ENCODE measurements at regions not wholly inside any gene's neighbourhood (a gene's known extent, or its start where the extent isn't known, plus 50 kb on each side); places are given as distances from the start of the nearest gene placed in this dataset.

DNA sequence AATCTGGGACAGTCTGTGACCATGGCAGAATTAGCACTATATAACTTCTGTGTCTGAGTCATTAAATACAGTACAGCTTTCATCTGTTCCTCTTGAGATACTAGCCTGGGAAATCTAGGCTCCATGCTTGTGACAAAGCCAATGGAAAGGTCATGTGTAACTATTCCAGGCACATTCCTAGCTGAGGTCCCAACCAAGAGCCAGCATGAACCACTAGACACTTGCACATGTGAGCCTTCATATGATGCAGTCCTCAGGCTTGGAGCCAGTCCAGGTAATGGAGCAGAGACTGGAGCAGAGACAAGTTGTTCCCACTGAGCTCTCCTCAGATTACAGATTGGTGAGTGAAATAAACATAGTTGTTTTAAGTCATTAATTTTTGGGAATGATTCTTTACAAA is 412.4 kb upstream of the ZNF462 start:
- DNase-seq (no peak), ATAC-seq (ENCODE audit: insufficient read depth, low FRiP score) (no peak)
- Histone ChIP-seq H3K9me3 (ENCODE audit: control insufficient read depth in 4 of 4, insufficient read depth in 3 of 4, low read length in 3 of 4) (no peaks in the 10 kb centered on the region), H3K36me3 (ENCODE audit: control insufficient read depth in 4 of 4, insufficient read depth in 4 of 4, low read length in 4 of 4) (no peaks in the 10 kb centered on the region), H3K27ac (ENCODE audit: low read depth in 1 of 2, low read length in 1 of 2) (peak overlapping the region in 1 of 2 donors; percentile 84), H3K27me3 (ENCODE audit: control insufficient read depth in 3 of 3, insufficient read depth in 3 of 3, low read length in 2 of 3) (no peaks in the 10 kb centered on the region), H3K4me1 (ENCODE audit: control insufficient read depth in 5 of 5, insufficient read depth in 5 of 5, low read length in 5 of 5) (peaks cover 0 to 7% (median 0%) of the 10 kb centered on the region in 5 donors), H3K4me3 (no peak overlapping the region), H3K9ac (ENCODE audit: insufficient read depth in 1 of 2, low read length in 2 of 2) (no peak overlapping the region)
- TF ChIP-seq, protein P1, sequence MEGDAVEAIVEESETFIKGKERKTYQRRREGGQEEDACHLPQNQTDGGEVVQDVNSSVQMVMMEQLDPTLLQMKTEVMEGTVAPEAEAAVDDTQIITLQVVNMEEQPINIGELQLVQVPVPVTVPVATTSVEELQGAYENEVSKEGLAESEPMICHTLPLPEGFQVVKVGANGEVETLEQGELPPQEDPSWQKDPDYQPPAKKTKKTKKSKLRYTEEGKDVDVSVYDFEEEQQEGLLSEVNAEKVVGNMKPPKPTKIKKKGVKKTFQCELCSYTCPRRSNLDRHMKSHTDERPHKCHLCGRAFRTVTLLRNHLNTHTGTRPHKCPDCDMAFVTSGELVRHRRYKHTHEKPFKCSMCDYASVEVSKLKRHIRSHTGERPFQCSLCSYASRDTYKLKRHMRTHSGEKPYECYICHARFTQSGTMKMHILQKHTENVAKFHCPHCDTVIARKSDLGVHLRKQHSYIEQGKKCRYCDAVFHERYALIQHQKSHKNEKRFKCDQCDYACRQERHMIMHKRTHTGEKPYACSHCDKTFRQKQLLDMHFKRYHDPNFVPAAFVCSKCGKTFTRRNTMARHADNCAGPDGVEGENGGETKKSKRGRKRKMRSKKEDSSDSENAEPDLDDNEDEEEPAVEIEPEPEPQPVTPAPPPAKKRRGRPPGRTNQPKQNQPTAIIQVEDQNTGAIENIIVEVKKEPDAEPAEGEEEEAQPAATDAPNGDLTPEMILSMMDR (IDR thresholded peaks at IDR 0.05; ENCODE audit: control extremely low read depth, extremely low read depth): no peak

GRCh38 chr9:106451223-106451622 is 411.7 kb upstream of the ZNF462 start:
- Histone ChIP-seq H3K4me3 (no peak overlapping the region), H3K9ac (ENCODE audit: insufficient read depth in 1 of 2, low read length in 2 of 2) (no peak overlapping the region), H3K4me1 (ENCODE audit: control insufficient read depth in 5 of 5, insufficient read depth in 5 of 5, low read length in 5 of 5) (peaks cover 0 to 7% (median 0%) of the 10 kb centered on the region in 5 donors), H3K27me3 (ENCODE audit: control insufficient read depth in 3 of 3, insufficient read depth in 3 of 3, low read length in 2 of 3) (no peaks in the 10 kb centered on the region), H3K36me3 (ENCODE audit: control insufficient read depth in 4 of 4, insufficient read depth in 4 of 4, low read length in 4 of 4) (no peaks in the 10 kb centered on the region), H3K9me3 (ENCODE audit: control insufficient read depth in 4 of 4, insufficient read depth in 3 of 4, low read length in 3 of 4) (no peaks in the 10 kb centered on the region), H3K27ac (ENCODE audit: low read depth in 1 of 2, low read length in 1 of 2) (peak overlapping the region in 1 of 2 donors; percentile 84)
- TF ChIP-seq, protein P1 (IDR thresholded peaks at IDR 0.05; ENCODE audit: control extremely low read depth, extremely low read depth): no peak
- WGBS, 2 donors: 94 to 97% methylated on average over 1 of the region's 1 CpG
- no peak for ATAC-seq (ENCODE audit: insufficient read depth, low FRiP score)
- DNase-seq: no peak

- Histone ChIP-seq H3K9me3 (ENCODE audit: control insufficient read depth in 4 of 4, insufficient read depth in 3 of 4, low read length in 3 of 4) (no peaks in the 10 kb centered on the region), H3K9ac (ENCODE audit: insufficient read depth in 1 of 2, low read length in 2 of 2) (no peak overlapping the region), H3K4me3 (no peak overlapping the region), H3K4me1 (ENCODE audit: control insufficient read depth in 5 of 5, insufficient read depth in 5 of 5, low read length in 5 of 5) (no peaks in the 10 kb centered on the region), H3K27me3 (ENCODE audit: control insufficient read depth in 3 of 3, insufficient read depth in 3 of 3, low read length in 2 of 3) (no peaks in the 10 kb centered on the region), H3K36me3 (ENCODE audit: control insufficient read depth in 4 of 4, insufficient read depth in 4 of 4, low read length in 4 of 4) (no peaks in the 10 kb centered on the region), H3K27ac (ENCODE audit: low read depth in 1 of 2, low read length in 1 of 2) (no peak overlapping the region)
- TF ChIP-seq, protein P1 (IDR thresholded peaks at IDR 0.05; ENCODE audit: control extremely low read depth, extremely low read depth): no peak
- WGBS, 2 donors: 78 to 82% methylated on average over 4 of the region's 4 CpGs
- no peak for ATAC-seq (ENCODE audit: insufficient read depth, low FRiP score)
- no peak for DNase-seq
These were observed 406.4 kb upstream of the ZNF462 start for GRCh38 chr9:106456581-106456980.
